GM19372 (cell line): ENCODE measurements at regions not wholly inside any gene's neighbourhood (a gene's known extent, or its start where the extent isn't known, plus 50 kb on each side); places are given as distances from the start of the nearest gene placed in this dataset.

Source experiments
- ATAC-seq: cut with Tn5 transposase; IDR thresholded peaks from one replicate; pipeline ENCODE4 v1.9.1; 2021; ENCODE audit warnings: mild to moderate bottlenecking, low read depth, moderate library complexity; ENCODE audit not compliant: unreplicated experiment

DNA sequence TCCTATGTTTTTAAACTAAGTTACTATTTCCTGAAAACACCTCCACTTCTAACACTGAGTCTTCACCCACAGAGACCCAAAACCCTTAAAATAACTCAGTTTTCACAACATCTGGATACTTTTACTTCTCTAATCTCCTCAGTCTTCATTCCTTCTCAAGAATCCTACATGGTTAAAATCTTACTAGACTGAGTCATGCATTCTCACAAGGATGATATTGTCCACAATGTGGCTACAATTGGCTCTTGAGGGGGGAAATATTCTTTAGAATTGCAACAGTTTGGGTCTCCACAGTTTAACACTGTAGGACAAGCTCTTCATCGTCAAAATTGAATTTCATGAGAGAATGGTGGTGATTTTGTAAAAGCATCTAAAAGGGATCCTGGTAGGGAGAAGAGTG, 397.1 kb downstream of the SLITRK5 start:
- no peak for ATAC-seq

GRCh38 chr13:88068975-88069374, 397.8 kb downstream of the SLITRK5 start:
- ATAC-seq: no peak

DNA sequence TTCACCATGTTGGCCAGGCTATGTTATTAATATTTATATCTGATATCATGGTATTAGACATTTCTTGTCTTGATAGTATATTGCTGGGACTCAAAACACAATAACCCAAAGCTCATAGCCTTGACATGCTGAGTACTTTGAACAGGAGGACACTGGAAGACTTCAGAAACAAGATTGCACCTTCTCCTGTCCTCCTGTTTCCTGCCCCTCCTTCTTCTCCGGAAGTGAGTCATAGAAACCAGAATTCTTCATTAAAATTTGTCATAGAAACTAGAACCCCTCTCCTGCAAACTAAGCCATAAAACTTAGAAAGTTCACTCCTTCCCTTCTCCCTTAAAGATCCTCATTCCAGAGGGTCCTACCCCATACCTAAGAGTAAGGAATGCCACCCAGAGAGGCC, 400.2 kb downstream of the SLITRK5 start:
- ATAC-seq: no peak

GRCh38 chr13:88074794-88075510, 403.8 kb downstream of the SLITRK5 start:
- ATAC-seq: no peak

DNA sequence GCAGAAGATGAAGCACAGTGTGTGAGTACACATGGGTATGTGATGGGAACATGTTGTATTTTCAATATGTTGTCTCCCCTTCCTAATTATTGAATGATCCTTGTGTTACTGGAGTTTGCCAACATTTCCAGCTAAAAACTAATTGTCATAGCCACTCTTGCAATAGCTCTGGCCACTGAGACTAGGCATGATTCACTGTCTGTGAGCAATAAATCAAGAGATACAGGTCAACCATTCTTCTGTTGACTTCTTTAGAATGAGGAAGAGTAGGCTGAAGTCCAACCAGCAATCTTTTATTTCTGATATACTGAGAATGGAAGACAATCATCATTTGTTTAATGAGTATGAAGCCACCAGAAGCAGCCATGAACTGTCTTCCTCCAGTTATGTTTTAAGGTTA, 413.9 kb downstream of the SLITRK5 start:
- no peak for ATAC-seq

- no peak for ATAC-seq
Observed at GRCh38 chr13:88086577-88086976, 415.4 kb downstream of the SLITRK5 start.

DNA sequence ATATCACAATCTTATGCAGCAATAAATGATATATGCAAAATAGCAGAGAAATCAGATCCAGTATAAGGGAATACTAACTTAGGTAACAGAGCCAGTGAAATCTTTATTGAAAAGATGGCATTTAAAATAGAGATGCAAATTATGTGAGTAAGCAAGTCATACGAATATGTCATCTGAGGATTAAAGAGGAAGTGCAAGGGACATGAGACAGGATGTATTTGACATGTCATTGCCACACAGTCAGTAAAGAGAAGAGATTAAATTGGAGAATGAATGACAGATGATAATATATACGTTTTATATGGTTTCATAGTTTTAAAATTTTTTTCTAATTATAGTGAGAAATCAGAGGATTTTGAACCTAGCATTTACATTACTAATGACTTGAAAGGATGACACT, 426.4 kb downstream of the SLITRK5 start:
- ATAC-seq: no peak

- ATAC-seq: no peak
Observed at GRCh38 chr13:88103824-88104223, 432.7 kb downstream of the SLITRK5 start.

DNA sequence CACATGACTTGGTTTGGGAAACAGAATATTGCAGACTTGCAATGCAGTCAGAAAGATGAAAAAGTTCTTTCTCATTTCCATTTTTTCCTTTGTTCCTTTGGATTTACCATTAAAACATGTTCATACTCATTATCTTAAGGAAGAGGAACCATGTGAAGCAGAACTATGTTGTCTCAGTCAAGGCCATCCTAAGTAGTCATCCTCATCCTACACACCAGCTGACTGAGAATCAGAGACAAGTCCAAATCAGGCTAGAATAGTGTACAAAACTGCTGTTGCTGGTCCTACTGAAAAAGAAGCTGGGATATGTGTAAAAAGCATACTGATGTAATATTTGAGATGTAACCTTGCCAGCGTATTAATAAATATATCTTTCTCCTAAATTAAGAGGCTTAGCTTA, 433.4 kb downstream of the SLITRK5 start:
- no peak for ATAC-seq

DNA sequence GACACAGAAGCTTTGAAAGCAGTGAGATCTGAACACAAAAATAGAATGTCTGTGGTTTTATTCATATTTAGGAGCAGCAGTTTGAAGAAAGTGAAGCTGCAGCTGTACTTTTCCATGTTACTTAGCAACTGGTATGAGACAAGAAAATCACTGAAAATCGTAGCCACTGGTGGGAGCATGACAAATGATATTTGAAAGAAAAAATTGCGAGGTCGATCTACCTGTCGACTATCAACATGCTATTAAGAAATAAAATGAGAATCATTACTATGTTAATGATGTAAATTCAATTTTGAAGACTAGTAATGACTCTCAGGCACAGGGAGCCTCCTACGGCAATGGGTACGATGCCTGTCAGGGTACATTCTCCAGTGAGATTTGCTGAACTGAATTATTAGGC, 436.4 kb downstream of the SLITRK5 start:
- no peak for ATAC-seq

DNA sequence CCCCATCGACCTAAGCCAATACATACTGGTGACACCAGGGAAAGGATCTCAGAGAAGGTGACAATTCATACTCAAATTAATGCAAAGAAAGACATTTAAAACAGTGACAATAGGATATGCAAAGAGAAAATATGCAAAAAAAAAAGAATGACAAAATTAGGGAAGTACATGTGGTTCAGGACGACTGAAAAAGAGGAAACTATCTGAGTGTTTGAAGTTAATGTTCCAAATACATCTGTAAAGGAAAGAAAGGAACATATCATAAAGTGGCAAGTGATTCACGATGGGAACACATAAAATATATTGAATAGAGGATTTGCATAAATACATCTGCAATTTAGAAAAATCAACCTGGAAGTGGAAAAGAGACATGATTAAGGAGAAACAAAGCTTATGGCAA, 441.4 kb downstream of the SLITRK5 start:
- no peak for ATAC-seq

DNA sequence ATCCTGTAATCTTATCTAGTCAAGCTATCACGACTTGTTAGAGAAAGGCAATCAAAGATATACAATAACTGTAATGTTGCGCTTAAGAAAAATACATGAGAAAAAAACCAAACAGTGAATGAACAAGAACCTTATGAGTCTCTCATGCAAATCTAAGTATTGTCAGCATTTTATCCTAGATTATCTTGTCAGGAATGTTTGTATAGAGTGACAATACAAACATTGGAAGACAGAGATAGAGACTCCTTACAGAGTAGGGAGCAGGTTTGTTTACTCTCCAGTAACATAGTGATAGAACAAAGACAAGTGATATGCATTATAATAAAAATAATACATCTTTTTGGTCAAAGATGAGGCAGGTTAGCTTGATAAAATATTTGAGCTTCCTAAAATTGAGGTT, 444.8 kb downstream of the SLITRK5 start:
- ATAC-seq: no peak

DNA sequence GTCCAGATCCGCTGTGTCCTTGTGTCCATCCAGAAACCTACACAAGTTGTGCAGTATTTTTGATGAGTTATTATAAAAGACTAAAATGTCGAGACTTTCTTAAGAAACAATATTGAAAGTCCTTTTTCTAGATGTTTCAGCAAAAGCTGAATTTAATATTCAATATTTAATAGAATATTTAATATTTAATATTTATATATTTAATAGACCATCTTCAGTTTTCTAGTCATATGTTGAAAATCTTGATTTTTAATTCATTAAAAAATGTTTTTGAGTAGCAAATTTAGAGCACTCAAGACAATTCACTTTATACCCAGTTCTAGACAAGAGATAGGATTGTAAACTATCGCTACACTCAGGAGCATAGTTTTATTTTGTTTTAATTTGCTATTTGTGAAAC, 447.8 kb downstream of the SLITRK5 start:
- no peak for ATAC-seq

DNA sequence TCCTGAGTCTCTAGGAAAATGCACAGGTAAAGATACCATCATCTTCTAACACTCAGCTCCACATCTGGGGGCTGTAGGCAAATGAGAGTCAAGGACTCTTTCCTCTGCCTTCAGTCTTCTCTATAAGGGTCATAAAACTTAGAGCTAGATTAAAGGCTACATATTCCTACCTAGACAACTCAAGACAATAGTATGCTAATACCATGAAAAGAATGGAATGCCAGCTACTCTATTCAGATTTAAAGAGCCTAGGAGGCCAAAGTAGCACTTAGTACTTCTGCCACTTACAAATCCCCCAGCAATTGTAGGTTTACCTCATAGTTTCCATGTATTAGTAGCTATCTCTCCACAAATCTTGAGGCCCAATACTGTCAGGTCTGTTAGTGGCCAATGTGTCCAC, 453.0 kb downstream of the SLITRK5 start:
- ATAC-seq: no peak

DNA sequence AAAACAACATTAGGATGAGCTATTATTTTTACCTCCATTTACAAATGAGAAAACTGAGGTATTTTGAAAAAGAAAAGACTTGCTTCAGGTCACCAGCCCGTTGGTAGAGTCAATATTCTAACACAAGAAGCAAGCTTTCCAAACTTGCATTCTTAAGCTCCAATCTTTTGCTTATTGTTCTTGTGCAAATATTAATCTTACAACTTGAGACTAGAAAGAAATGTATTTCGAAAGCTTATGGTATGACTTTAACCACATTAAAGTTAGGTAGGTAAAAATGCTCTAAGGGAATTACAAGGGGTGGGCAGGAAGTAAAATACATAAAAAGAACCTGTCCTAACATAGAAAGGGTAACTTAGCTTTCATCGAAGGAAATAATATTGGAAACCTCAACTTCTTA, 453.9 kb downstream of the SLITRK5 start:
- ATAC-seq: no peak

GRCh38 chr13:88136098-88136790, 465.1 kb downstream of the SLITRK5 start:
- no peak for ATAC-seq

DNA sequence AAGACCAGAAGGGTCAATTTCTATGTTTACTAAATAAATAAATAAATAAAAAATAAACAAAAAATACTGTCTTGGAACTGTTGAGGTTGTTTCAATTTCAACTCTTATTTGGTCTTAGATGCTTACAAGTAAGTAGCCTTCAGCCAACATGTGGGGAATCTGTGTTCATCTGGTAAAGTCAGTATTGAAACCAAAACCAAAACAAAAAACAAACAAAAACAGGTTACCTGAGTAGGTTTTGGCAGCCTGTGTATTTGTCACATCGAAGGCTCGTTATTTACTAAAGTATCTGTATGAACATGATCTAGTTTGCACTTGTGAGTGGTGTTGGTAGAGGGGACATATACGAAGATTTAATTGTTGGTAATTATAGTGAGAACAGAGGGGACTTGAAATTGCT, 471.5 kb downstream of the SLITRK5 start:
- no peak for ATAC-seq

- no peak for ATAC-seq
Observed at GRCh38 chr13:88144580-88144979, 473.4 kb downstream of the SLITRK5 start.

DNA sequence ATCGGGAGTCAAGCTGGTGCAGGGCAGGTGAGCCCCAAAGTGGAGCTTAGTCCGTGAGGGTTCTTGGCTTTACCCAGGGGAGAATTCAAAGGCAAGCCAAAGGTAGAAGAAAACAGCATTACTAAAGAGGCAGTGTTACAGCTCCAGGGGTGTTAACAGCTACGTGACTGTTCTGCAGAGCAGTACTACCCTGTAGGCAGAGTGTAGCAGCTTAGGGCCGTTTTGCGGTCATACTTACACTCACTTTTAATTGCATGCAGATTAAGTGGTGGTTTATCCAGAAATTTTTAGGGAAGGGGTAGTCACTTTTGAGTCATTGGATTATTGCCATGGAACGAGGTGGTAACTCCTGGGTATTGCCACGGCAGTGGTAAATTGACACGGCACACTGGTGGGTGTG, 482.2 kb downstream of the SLITRK5 start:
- no peak for ATAC-seq

DNA sequence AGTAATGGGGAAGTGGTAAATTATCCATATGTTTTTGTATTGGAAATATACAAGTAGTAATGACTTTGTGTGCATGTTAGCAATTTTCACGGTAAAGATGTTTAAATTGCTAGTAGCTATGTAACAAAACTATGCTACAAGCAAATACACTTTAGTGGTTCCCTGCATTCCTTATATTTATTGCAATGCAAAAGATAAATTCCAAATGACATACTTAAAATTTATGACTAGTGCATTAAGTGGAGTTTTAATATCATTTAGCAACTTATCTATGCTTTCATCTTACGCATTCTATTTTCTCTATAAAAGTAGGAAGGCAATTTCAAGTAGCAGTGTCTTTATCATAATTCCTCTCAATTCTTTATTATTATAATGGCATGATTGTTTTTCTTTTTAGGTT, 482.8 kb downstream of the SLITRK5 start:
- ATAC-seq: no peak

GRCh38 chr13:88162076-88162702, 491.0 kb downstream of the SLITRK5 start:
- no peak for ATAC-seq

DNA sequence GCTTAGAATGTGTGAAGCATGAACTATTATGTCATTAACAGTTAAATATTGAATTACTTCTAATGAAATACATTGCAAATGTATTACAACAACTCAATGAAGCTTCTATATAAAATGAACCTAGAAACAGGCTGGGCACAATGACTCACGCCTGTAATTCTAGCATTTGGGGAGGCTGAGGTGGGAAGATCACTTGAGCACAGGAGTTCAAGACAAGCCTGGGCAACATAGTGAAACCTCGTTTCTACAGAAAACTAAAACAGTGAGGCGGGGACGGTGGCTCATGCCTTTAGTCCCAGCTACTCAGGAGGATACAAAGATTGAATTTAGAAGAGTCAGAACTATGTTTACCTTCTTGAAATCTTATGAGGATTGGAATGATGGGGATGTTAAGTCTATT, 505.1 kb downstream of the SLITRK5 start:
- no peak for ATAC-seq
